NCI-H1694 (cell line): ENCODE measurements at regions not wholly inside any gene's neighbourhood (a gene's known extent, or its start where the extent isn't known, plus 50 kb on each side); places are given as distances from the start of the nearest gene placed in this dataset.

ENCODE experiments used
- DNase-seq: peaks from one replicate; lab custom pipeline; 2025; lab: John Stamatoyannopoulos, UW

DNA sequence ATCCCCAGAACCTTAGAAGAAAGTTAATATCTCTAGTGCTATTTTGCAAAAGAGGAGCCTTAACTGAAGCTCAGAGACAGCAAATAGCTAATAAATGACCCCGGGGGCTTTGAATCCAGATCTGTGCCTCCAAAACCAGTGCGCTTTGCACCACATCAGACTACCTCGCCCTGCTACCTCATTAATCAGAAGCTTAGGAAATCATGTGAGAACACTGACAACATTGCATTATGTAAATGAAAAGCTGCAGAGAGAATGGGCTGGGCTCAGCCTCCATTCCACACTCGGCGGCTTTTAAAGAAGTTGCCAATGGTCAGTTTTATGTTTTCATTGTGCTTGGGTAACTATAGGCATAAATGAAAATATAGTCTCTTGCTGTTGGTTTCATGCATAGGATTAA lies 54.0 kb upstream of the STMND1 start:
- no peak for DNase-seq

DNA sequence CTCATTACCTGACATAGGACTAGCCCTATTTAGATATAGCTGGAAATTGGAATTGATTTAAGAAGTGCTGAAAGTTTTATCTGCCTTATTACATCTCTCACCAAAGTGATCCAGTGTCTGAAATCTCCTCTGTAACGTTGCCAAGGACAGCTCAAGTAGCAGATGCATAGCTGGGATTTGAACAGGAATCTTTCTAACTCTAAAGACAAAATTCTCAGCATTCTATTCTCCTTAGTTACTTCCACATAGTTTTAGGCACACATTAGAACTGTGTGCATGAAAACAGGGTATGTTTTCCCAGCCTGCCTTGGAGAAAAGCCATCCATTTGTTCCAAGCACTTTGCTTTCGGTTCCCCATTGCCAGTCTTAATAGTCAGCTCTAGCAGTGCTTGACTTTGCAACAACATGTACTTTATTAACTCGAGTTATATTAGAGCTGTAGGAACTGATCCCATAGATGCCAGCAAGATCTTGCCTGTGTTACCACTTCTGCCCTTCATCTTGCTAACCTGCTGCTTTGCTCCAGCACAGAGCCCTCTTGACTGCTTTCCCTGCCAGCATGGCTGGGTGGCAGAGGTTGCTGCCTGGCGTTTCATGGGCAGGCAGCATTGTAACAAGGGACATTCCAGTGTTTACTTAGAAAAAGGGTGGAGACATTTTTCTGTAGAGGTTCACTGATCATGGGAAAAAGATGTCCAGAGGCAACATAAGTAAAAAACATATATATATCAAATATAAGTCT lies 56.1 kb upstream of the STMND1 start:
- no peak for DNase-seq

DNA sequence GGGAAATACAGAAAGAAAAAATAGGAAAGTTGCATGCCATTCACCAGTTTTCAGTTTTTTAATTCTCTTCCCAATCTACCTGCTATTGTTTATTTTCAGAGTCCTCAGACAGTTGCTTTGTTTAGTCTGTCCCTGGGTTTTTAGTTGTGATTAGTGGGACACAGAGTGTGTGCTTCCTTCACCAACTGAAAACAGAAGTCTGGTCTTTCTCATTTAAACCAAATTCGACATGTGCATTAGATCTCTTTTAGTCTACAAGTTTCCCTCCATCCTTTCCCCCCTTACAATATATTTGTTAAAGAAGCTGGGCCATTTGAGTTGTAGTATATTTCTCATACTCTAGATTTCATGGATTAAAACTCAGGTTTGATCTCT lies 58.7 kb upstream of the STMND1 start:
- DNase-seq, result no peak

DNA sequence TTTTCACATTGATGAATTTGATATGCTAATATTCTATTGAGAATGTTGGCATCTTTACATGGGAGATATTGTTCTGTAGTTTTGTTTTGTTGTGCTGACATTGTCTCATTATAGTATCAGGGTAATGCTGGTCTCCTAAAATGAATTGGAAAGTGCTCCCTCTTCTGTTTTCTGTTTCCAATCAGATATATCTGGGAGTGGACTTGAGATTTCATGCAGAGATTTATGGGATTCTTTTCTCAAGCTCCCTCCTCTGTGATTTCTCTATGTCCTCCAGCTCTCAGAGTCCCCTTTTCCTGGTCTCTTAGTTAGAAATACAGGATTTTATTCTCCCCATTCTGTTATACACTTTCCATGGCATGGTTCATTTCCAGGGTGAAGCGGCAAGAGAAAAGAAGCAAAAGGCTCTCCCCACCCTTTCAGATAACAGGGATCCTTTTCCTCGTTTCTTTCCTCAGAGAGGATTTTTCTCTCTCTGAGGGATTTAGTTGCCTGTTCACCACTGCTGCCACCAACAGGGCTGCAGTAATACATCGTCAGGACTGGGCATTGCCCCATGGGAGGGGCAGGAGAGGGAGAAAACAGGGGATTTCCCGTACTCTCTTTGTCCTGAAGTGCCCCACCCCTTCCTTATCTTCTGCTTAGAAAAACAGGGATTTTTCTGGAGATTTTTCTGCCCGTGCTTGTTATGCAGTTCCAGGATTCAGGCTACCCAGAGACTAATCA lies 59.3 kb upstream of the STMND1 start:
- DNase-seq, result no peak

DNA sequence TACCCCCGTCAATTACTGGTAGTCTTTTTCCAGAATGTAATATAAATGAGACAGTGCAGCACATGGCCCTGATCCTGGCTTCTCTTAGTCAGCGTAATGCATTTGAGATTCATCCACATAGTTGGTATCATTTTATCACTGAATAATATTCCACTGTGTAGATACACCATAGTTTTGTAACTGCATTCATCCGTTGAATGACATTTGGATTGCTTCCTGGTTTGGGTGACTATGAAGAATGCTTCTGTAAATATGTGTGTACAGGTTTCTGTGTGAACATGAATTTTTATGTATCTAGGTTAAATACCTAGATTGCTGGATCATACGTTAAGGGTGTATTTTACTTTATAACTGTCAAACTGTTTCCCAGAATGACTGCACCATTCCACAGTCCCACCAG lies 62.6 kb upstream of the STMND1 start:
- no peak for DNase-seq

DNA sequence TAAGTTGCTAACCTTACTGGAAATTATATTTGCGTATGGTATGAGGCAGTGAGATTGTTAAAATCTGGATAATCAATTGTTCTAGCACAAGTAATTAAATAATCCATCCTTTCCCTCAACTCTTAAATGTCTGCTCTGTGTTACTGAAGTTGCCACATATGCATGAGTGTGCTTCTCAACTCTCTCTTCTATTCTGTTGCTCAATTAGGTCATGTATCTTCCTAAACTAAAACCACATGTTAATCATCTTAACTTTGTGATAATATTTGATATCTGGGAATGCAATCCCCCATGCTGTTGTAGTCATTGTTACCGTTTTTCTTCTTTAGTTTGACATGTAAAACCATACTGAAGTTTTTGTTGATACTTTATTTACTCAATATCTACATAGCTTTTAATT lies 63.5 kb upstream of the STMND1 start:
- DNase-seq, result no peak

DNA sequence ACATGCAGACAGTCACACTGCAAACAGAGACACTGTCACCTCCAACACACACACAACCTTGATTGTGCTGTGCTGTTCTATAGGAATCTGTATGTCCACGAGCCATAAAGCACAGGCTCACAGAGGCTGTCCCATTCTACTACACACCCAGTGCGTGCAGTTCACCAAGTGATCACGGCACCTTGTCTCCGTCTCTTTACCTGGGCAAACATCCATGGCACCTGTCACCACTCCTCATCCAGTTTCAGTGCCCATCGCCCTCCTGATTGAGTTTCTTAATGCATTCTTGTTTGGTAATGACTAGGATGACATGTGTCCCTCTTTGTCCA lies 65.8 kb upstream of the STMND1 start:
- no peak for DNase-seq

DNA sequence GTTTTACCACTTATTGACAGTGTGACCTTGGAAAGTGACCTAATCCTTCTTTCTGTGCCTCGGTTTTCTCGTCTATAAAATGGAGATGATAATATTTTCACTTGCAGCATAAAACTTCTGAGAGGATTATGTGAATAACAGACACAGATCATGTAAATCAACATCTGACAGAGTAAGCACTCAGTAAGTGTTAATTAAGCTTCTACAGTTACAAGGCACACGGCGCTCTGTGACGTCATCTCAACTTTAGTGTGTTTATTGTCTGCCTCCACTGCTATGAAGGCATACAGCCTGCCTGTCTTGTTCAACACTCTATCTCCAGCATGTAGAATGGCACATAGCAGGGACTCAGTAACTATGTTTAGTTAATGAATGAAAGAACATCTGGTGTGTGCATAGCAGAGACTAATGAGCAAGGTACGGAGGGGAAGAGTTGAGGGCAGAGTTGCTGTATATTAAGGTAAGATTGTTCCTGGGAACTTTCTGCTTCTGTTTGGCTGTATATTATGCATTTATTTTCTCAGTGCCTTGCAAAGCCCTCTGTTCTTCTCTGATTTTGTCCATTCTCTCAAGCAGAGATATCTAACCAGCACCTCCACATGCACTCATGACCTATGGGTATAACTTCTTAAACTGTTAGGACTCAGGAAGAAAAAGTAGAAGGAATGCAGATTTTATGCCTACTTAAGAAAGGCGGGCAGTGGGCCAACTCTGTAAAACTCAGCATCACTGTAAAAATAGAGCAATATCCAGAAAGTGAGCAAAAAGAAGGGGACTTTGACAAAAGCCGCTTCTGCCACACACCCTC lies 66.4 kb upstream of the STMND1 start:
- DNase-seq, result no peak

DNA sequence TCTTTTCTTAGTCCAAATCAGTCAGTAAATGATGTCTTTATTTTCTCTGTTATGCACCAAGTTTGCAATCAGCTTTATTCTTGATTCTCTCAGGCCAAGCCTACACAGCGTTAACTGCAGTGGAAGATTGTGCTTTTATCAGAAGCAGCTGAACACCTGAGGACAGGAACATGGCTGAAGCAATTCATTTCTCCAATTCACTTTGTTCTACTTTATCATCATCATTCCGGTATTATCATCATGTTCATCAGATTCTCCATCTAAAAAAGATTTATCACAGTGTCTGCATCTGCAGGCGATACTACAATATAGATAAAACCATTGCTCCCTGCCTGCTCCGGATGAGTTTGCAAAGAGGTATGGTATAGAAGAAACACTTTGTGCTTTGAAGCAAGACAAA lies 68.1 kb upstream of the STMND1 start:
- no peak for DNase-seq

DNA sequence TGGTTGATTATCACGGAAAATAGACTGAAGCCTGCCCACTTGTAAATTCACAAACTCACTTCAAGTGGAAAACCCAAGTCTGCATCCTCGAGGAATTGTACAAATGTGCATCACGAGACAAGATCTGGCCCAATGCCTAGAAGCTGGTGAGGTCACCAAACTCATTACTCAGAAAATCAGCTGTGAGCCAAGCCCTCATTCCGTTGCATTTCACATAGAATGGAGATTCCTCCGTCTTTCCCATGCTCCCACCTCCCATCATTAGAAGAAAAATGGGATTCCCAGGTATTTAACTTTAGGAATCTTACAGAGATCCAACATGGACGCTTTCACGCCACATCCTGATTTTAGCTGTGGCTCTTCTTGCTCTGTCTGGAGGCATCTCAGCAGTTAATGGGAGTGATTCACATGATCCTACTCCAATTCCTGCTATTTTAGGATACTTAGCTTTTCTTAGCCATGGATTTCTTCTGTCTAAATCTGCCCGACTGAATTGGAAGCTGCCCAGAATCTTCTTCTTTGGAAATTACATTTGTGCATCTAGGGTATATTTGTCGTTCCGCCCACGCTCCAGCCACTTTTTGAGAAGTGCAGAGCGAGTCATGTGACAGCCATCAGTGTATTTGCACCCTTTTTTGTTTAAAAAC lies 68.7 kb upstream of the STMND1 start:
- no peak for DNase-seq

DNA sequence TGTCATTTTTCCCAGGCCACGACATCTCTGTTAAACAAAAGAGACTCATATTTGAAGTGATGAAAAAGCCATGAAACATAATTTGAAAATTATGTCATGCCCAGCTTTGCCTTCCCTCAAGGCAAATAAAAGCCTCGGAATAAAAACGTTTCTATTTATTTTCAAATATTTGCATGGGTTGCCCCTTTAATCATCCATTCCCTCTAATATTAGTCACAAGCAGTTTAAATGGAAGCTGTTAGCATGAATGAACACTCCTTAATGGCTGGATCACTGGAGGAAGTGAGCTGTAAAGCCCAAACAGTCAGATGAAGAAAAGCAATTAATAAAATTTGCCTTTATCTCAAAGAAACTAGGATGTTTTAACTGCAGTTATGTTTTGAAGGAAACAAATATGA lies 69.3 kb upstream of the STMND1 start:
- DNase-seq, result no peak

DNA sequence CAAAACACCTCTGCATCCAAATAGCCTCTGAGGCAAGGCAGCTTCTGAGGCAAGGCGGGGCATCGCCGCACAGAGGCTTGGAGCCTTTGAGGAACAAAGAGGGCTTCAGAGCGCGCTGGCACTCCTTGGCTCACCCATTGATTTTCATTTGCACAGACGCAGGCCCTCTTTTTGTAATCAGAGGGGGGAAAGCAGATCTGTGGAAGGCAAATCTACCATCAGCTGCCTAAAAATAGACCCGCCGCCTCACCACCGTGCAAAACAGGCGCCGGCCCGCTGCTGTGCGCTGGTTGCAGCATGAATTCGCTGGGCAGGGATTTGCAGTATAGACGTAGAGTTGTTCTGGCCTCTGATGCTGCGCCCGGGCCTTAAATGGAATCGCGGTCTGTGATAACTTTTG lies 69.9 kb upstream of the STMND1 start:
- no peak for DNase-seq

DNA sequence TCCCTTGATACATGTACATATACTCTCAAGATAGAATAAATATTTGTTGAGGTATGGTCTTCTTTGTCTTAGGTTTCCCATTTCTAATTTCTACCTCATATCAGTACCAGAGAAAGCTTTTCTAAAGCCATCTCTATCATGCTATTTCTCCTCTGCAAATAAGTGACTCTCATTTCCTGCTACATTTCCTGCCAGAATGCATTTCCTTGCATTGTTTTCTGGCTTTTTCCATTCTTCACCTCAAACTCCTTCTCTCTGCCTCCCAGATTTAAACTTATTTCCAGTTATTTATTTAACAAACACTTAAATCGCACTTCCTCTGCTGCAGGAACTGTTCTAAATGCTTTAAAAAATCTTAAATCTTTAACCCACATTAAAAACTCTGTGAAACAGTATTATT lies 74.4 kb upstream of the STMND1 start:
- DNase-seq, result no peak

DNA sequence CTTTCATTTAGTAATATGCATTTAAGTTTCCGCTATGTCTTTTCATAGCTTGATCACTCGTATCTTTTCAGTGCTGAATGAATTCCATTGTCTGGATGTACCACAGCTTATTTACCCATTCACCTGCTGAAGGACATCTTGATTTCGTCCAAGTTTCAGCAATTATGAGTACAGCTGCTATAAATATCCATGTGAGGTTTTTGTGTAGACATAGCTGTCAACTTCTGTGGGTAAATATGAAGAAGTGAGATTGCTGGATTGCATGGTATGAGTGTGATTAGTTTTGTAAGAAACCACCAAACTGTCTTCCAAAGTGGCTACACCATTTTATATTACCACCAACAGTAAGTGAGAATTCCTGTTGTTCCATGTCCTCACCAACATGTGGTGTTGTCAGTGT lies 79.2 kb upstream of the STMND1 start:
- DNase-seq, result no peak

DNA sequence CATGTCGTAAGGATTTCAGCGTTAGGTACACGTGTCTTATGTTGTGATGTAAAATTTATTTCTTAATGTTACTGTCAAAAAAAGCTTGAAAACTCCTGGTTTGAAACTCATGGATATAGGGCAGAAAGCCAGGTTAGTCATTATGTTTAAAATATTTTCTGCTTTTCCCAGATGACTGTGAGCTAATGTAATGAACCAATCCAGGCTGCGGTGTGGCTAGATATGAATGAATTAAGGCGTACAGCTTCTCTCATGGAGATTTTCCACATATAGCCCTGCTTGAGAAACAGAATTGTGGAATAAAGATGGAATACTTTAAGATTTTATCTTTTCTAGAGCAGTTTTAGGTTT lies 80.3 kb upstream of the STMND1 start:
- no peak for DNase-seq

DNA sequence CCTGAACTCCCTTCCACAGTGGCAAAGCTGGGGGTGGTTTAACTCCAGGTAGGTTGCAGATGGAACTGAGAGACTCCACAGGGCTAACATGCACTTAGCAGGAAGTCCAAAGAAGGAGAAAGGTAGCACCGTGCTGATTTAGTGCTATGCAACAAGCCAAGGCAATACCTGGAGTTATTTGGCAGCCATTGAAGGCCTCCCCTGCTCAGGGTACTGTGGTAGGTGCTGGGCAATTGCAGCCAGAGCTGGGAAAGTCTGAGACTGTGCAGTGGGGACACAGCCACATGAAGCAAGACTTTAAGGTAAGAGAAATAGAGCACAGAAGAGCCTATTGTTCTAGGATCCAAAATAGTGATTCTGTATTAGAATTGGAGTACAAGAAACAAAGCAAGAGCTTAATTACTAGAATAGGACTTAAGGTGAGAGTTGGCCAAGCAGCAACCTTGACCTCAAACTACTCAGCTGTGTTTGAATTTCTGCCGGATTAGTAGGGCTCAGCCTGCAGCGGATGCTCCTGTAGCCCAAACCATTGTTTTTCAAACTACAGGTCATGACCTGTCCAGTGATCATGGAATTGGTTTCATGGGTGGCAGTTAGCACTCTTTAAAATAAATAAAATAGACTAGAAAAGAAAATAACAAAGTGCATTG lies 80.8 kb upstream of the STMND1 start:
- no peak for DNase-seq

DNA sequence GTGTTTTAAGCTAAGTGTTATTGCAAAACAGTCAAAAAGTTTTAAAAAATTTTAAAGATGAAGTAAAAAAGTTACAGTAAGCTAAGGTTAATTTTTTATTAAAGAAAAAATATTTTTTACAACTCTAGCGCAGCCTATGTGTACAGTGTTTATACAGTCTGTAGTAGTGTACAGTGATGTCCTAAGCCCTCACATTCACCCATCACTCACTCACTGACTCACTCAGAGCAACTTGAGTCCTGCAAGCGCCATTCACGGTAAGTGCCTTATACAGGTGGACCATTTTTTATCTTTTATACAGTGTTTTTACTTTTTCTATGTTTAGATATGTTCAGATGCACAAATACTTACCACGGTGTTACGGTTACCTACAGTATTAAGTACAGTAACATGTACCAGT lies 83.4 kb upstream of the STMND1 start:
- no peak for DNase-seq

DNA sequence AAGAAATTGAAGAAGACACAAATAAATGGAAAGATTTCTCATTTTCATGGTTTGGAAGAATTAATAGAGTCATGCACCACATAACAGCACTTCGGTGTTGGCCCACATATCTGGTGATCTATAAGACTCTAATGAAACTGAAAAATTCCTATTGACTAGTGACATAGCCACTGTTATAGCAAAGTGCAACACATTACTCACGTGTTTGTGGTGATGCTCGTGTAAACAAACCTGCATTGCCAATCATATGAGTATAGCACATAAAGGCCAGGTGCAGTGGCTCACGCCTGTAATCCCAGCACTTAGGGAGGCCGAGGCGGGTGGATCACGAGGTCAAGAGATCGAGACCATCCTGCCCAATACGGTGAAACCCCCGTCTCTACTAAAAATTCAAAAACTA lies 84.4 kb upstream of the STMND1 start:
- DNase-seq, result no peak

DNA sequence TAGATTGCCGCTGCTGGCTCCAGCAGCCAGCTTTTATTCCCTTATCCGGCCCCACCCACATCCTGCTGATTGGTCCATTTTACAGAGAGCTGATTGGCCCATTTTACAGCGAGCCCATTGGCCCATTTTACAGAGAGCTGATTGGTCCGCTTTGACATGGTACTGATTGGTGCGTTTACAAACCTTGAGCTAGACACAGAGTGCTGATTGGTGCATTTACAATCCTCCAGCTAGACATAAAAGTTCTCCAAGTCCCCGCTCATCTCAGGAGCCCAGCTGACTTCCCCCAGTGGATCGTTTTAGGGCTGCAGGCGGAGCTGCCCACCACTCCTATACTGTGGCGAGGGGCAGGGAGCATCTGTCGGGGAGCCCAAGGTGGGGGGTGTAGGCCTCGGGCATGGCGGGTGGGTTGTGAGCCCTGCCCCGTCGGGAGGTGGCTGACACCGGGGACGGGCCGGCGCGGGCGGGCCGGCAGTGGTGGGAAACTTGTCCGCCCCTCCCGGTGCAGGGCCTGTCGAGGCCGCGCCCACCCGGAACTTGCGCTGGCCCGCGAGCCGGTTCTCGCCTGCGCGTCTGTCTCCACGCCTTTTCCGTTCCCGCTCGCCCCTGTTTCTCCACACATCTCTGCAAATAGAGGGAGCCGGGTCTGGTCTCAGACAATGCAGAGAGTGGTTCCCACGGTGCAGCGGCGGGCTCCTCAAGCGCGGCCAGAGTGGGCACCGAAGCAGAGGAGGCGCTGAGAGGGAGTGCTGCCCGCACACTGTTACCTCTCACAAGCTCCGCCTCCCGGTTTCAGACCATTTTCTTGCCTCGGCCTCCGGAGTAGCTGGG lies 86.1 kb upstream of the STMND1 start:
- no peak for DNase-seq

DNA sequence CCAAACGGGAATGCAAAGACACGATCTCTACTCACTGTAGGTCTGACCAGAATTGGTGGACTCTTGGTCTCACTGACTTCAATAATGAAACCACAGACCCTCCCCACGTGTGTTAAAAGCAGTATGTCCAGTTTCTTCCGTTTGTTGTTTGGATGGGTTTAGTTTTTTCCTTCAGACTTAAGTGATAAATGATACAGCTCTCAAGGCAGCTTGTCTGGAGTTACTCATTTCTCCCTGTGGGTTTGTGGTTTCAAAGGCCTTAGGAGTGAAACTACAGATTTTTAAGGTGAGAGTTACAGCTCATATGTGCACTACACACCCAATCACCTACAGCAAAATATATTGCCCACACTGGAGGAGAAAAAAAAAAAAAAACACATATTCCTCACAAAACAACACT lies 86.7 kb upstream of the STMND1 start:
- no peak for DNase-seq

DNA sequence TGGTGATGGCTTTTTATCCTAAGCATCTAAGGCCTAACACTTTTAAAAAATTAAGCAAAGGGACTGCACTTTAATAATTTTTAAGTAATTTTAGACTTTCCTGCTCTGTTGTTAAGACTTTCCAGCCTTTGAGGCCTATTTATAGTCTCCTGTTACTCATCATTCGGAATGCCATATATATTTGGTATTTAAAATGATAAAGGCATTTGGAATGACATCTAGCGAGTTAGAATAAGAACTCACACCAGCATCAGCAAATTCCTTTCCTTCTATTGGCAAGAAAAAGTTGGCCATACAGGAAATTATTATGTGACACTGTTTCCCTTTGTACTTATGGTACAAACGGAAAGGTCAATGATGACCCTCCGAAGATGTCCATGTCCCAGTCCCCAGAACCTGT lies 88.1 kb upstream of the STMND1 start:
- no peak for DNase-seq
